Fibroblast of skin of scalp (primary cell): ENCODE measurements at regions not wholly inside any gene's neighbourhood (a gene's known extent, or its start where the extent isn't known, plus 50 kb on each side); places are given as distances from the start of the nearest gene placed in this dataset.

Source experiments
- DNase-seq: peaks from one replicate; pipeline ENCODE4 v3.0.0-alpha.2; 2013

GRCh38 chr5:143761663-143762062, 50.3 kb upstream of the HMHB1 start:
- DNase-seq: no peak

- DNase-seq: no peak
Observed at GRCh38 chr5:143760755-143761154, 51.2 kb upstream of the HMHB1 start.

GRCh38 chr5:143760131-143760505, 51.8 kb upstream of the HMHB1 start:
- DNase-seq: no peak

GRCh38 chr5:143759396-143760130, 52.4 kb upstream of the HMHB1 start:
- peak; percentile 41 for DNase-seq

GRCh38 chr5:143758750-143759149, 53.2 kb upstream of the HMHB1 start:
- DNase-seq: peak; percentile 34

- DNase-seq: no peak
Observed at GRCh38 chr5:143758015-143758414, 53.9 kb upstream of the HMHB1 start.

- no peak for DNase-seq
Observed at GRCh38 chr5:143757116-143757515, 54.8 kb upstream of the HMHB1 start.

- no peak for DNase-seq
Observed at GRCh38 chr5:143755966-143756365, 56.0 kb upstream of the HMHB1 start.

GRCh38 chr5:143752165-143752850, 59.7 kb upstream of the HMHB1 start:
- no peak for DNase-seq

GRCh38 chr5:143751342-143751741, 60.6 kb upstream of the HMHB1 start:
- no peak for DNase-seq

GRCh38 chr5:143749581-143750205, 62.3 kb upstream of the HMHB1 start:
- no peak for DNase-seq

GRCh38 chr5:143748516-143748915, 63.4 kb upstream of the HMHB1 start:
- no peak for DNase-seq

- DNase-seq: no peak
Observed at GRCh38 chr5:143742951-143743350, 69.0 kb upstream of the HMHB1 start.

GRCh38 chr5:143741421-143741820, 70.5 kb upstream of the HMHB1 start:
- no peak for DNase-seq

- no peak for DNase-seq
Observed at GRCh38 chr5:143740956-143741355, 71.0 kb upstream of the HMHB1 start.

GRCh38 chr5:143739746-143740145, 72.2 kb upstream of the HMHB1 start:
- DNase-seq: no peak

GRCh38 chr5:143738417-143739401, 73.3 kb upstream of the HMHB1 start:
- DNase-seq: no peak

GRCh38 chr5:143737062-143737461, 74.9 kb upstream of the HMHB1 start:
- no peak for DNase-seq

GRCh38 chr5:143734456-143734780, 77.5 kb upstream of the HMHB1 start:
- DNase-seq: no peak

GRCh38 chr5:143733665-143734455, 78.1 kb upstream of the HMHB1 start:
- peak; percentile 65 for DNase-seq

- no peak for DNase-seq
Observed at GRCh38 chr5:143732402-143732801, 79.6 kb upstream of the HMHB1 start.
